Posterior cingulate gyrus (tissue), 11 donors: ENCODE measurements at regions not wholly inside any gene's neighbourhood (a gene's known extent, or its start where the extent isn't known, plus 50 kb on each side); places are given as distances from the start of the nearest gene placed in this dataset.
"Not testable (repeated sequence)": the region's sequence is repeated elsewhere in the genome, so short reads cannot be mapped to it uniquely, and the experiment has no call there.

Experiments
- DNase-seq, 10 donors: peaks; one replicate each; pipeline versions ENCODE4 v3.0.0 to v3.0.0-alpha.2; 2020 to 2021; ENCODE audit warnings: mixed read lengths in 3 of 10
- intact Hi-C: fragments of 100-400 bp; cut with DNase I; formaldehyde crosslinking; loops from one replicate; pipeline ENCODE4 v1.15.1; 2023

GRCh38 chr10:90096196-90096595 is 394.8 kb downstream of the KIF20B start:
- DNase-seq = no peak
- intact Hi-C loops = no loop called here

- DNase-seq = not testable (repeated sequence)
Observed at GRCh38 chr10:90107581-90107980, 406.2 kb downstream of the KIF20B start.

GRCh38 chr10:90111671-90112070 is 410.3 kb downstream of the KIF20B start:
- intact Hi-C loops = no loop called here
- no peak for DNase-seq

More at GRCh38 chr10:90107581-90107980, 406.2 kb downstream of the KIF20B start:
- intact Hi-C loops = not testable (repeated sequence)

GRCh38 chr10:90112681-90113080 is 411.3 kb downstream of the KIF20B start:
- intact Hi-C loops = no loop called here
- DNase-seq = no peak

- DNase-seq = peak in 1 of 10 donors; percentile 46
- intact Hi-C loops = not testable (repeated sequence)
Observed at GRCh38 chr10:90118567-90118966, 417.2 kb downstream of the KIF20B start.

GRCh38 chr10:90119631-90120280 is 418.4 kb downstream of the KIF20B start:
- DNase-seq = peak in 2 of 10 donors; percentile 52 to 77
- intact Hi-C loops = not testable (repeated sequence)

- DNase-seq = no peak
- intact Hi-C loops = no loop called here
Observed at GRCh38 chr10:90125456-90126255, 424.3 kb downstream of the KIF20B start.

GRCh38 chr10:90126256-90126595 is 424.8 kb downstream of the KIF20B start:
- no peak for DNase-seq

GRCh38 chr10:90130321-90131086 is 429.1 kb downstream of the KIF20B start:
- DNase-seq = no peak
- intact Hi-C loops = no loop called here

More at GRCh38 chr10:90126256-90126595, 424.8 kb downstream of the KIF20B start:
- intact Hi-C loops = no loop called here

- intact Hi-C loops = no loop called here
- no peak for DNase-seq
Observed at GRCh38 chr10:90133606-90134005, 432.2 kb downstream of the KIF20B start.

- intact Hi-C loops = loop anchor here (5.0 kb wide), 1 partner anchor 345 kb away; no protein-coding TSS in a partner anchor
- no peak for DNase-seq
Observed at GRCh38 chr10:90136731-90137316, 435.4 kb downstream of the KIF20B start.

GRCh38 chr10:90138844-90139243 is 437.5 kb downstream of the KIF20B start:
- no peak for DNase-seq
- intact Hi-C loops = loop anchor here (5.0 kb wide), 1 partner anchor 347 kb away; no protein-coding TSS in a partner anchor

- no peak for DNase-seq
- intact Hi-C loops = no loop called here
Observed at GRCh38 chr10:90141791-90142190, 440.4 kb downstream of the KIF20B start.

GRCh38 chr10:90143937-90144336 is 442.5 kb downstream of the KIF20B start:
- no peak for DNase-seq
- intact Hi-C loops = no loop called here

- DNase-seq = no peak
- intact Hi-C loops = loop anchor here (5.0 kb wide), 1 partner anchor 714 kb away; no protein-coding TSS in a partner anchor
Observed at GRCh38 chr10:90148116-90148855, 446.9 kb downstream of the KIF20B start.

- intact Hi-C loops = loop anchor here (5.0 kb wide), 1 partner anchor 713 kb away; no protein-coding TSS in a partner anchor
- no peak for DNase-seq
Observed at GRCh38 chr10:90149563-90149962, 448.2 kb downstream of the KIF20B start.

GRCh38 chr10:90162271-90162853 is 461.0 kb downstream of the KIF20B start:
- intact Hi-C loops = no loop called here

GRCh38 chr10:90167174-90168064 is 466.0 kb downstream of the KIF20B start:
- intact Hi-C loops = no loop called here
- DNase-seq = no peak

More at GRCh38 chr10:90162271-90162853, 461.0 kb downstream of the KIF20B start:
- no peak for DNase-seq
